ENCODE measurements at regions not wholly inside any gene's neighbourhood (a gene's known extent, or its start where the extent isn't known, plus 50 kb on each side); places are given as distances from the start of the nearest gene placed in this dataset.

- Mint-ChIP-seq H3K36me3 (ENCODE audit: unreplicated experiment) (no peaks in the 10 kb centered on the region), H3K4me1 (ENCODE audit: low read depth, unreplicated experiment) (no peaks in the 10 kb centered on the region)
- no peak for TF ChIP-seq CTCF (IDR thresholded peaks at IDR 0.05; ENCODE audit: partially characterized antibody, unreplicated experiment)
These were observed 550.9 kb upstream of the LCORL start for GRCh38 chr4:18572481-18572880.

GRCh38 chr4:18571301-18571761 is 549.8 kb upstream of the LCORL start:
- TF ChIP-seq CTCF (IDR thresholded peaks at IDR 0.05; ENCODE audit: partially characterized antibody, unreplicated experiment): no peak
- Mint-ChIP-seq H3K27ac (ENCODE audit: unreplicated experiment) (no peak overlapping the region), H3K9me3 (ENCODE audit: unreplicated experiment) (no peaks in the 10 kb centered on the region), H3K4me1 (ENCODE audit: low read depth, unreplicated experiment) (no peaks in the 10 kb centered on the region), H3K27me3 (ENCODE audit: unreplicated experiment) (no peaks in the 10 kb centered on the region), H3K4me3 (ENCODE audit: unreplicated experiment) (no peak overlapping the region), H3K36me3 (ENCODE audit: unreplicated experiment) (no peaks in the 10 kb centered on the region)
- no peak for DNase-seq

More at GRCh38 chr4:18572481-18572880, 550.9 kb upstream of the LCORL start:
- H3K27ac Mint-ChIP-seq (ENCODE audit: unreplicated experiment): no peak overlapping the region
- H3K27me3 Mint-ChIP-seq (ENCODE audit: unreplicated experiment): no peaks in the 10 kb centered on the region
- no peak for DNase-seq
- no peak overlapping the region for H3K4me3 Mint-ChIP-seq (ENCODE audit: unreplicated experiment)
- H3K9me3 Mint-ChIP-seq (ENCODE audit: unreplicated experiment): no peaks in the 10 kb centered on the region

- H3K4me1 Mint-ChIP-seq (ENCODE audit: low read depth, unreplicated experiment): no peaks in the 10 kb centered on the region
- no peak overlapping the region for H3K4me3 Mint-ChIP-seq (ENCODE audit: unreplicated experiment)
- no peak overlapping the region for H3K27ac Mint-ChIP-seq (ENCODE audit: unreplicated experiment)
- no peaks in the 10 kb centered on the region for H3K27me3 Mint-ChIP-seq (ENCODE audit: unreplicated experiment)
- no peak for DNase-seq
- no peaks in the 10 kb centered on the region for H3K9me3 Mint-ChIP-seq (ENCODE audit: unreplicated experiment)
- TF ChIP-seq CTCF (IDR thresholded peaks at IDR 0.05; ENCODE audit: partially characterized antibody, unreplicated experiment): no peak
- no peaks in the 10 kb centered on the region for H3K36me3 Mint-ChIP-seq (ENCODE audit: unreplicated experiment)
These were observed 548.8 kb upstream of the LCORL start for GRCh38 chr4:18570370-18570769.

- DNase-seq: no peak
These were observed 547.0 kb upstream of the LCORL start for GRCh38 chr4:18568600-18568999.

More at GRCh38 chr4:18568600-18568999, 547.0 kb upstream of the LCORL start:
- H3K4me3 Mint-ChIP-seq (ENCODE audit: unreplicated experiment): no peak overlapping the region
- TF ChIP-seq CTCF (IDR thresholded peaks at IDR 0.05; ENCODE audit: partially characterized antibody, unreplicated experiment): no peak
- H3K4me1 Mint-ChIP-seq (ENCODE audit: low read depth, unreplicated experiment): no peaks in the 10 kb centered on the region
- peaks cover 2% of the 10 kb centered on the region for H3K27me3 Mint-ChIP-seq (ENCODE audit: unreplicated experiment)
- H3K36me3 Mint-ChIP-seq (ENCODE audit: unreplicated experiment): no peaks in the 10 kb centered on the region
- no peak overlapping the region for H3K27ac Mint-ChIP-seq (ENCODE audit: unreplicated experiment)
- peaks cover 2% of the 10 kb centered on the region for H3K9me3 Mint-ChIP-seq (ENCODE audit: unreplicated experiment)

Data from glutamatergic neuron (in vitro differentiated cells).